ENCODE measurements at regions not wholly inside any gene's neighbourhood (a gene's known extent, or its start where the extent isn't known, plus 50 kb on each side); places are given as distances from the start of the nearest gene placed in this dataset.

GRCh38 chr5:96282020-96282419 lies 151.0 kb downstream of the PCSK1 start:
- ChIA-PET CTCF (interaction anchor here (0.6 to 1.1 kb wide), 3 partner anchors 17 to 412 kb away, joined by 3 read pairs; no protein-coding TSS in a partner anchor), POLR2A (no interaction called here)
- Mint-ChIP-seq H3K27ac (ENCODE audit: low read depth, unreplicated experiment) (no peak overlapping the region), H3K9me3 (ENCODE audit: unreplicated experiment) (no peaks in the 10 kb centered on the region), H3K4me1 (ENCODE audit: insufficient read depth, unreplicated experiment) (peaks cover 15% of the 10 kb centered on the region), H3K36me3 (ENCODE audit: insufficient read depth, unreplicated experiment) (no peaks in the 10 kb centered on the region), H3K27me3 (ENCODE audit: insufficient read depth, unreplicated experiment) (no peaks in the 10 kb centered on the region), H3K4me3 (ENCODE audit: unreplicated experiment) (no peak overlapping the region)
- TF ChIP-seq, protein P1, sequence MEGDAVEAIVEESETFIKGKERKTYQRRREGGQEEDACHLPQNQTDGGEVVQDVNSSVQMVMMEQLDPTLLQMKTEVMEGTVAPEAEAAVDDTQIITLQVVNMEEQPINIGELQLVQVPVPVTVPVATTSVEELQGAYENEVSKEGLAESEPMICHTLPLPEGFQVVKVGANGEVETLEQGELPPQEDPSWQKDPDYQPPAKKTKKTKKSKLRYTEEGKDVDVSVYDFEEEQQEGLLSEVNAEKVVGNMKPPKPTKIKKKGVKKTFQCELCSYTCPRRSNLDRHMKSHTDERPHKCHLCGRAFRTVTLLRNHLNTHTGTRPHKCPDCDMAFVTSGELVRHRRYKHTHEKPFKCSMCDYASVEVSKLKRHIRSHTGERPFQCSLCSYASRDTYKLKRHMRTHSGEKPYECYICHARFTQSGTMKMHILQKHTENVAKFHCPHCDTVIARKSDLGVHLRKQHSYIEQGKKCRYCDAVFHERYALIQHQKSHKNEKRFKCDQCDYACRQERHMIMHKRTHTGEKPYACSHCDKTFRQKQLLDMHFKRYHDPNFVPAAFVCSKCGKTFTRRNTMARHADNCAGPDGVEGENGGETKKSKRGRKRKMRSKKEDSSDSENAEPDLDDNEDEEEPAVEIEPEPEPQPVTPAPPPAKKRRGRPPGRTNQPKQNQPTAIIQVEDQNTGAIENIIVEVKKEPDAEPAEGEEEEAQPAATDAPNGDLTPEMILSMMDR (IDR thresholded peaks at IDR 0.05; ENCODE audit: unreplicated experiment) = no peak
- DNase-seq (ENCODE audit: unreplicated experiment) = no peak
- BruUV-seq (replicated peaks) = no TSS peak
- intact Hi-C loops (cut with micrococcal nuclease) = no loop called here

GRCh38 chr5:96280946-96281393 lies 152.1 kb downstream of the PCSK1 start:
- H3K27ac Mint-ChIP-seq (ENCODE audit: low read depth, unreplicated experiment) = peak overlapping the region; percentile 88

GRCh38 chr5:96279801-96280542 lies 153.1 kb downstream of the PCSK1 start:
- peaks cover 15% of the 10 kb centered on the region for H3K4me1 Mint-ChIP-seq (ENCODE audit: insufficient read depth, unreplicated experiment)
- intact Hi-C loops (cut with micrococcal nuclease) = no loop called here
- CTCF ChIA-PET = interaction anchor here (0.8 kb wide), 1 partner anchor 165 kb away, joined by 4 read pairs; no protein-coding TSS in a partner anchor
- TF ChIP-seq, protein P1 (IDR thresholded peaks at IDR 0.05; ENCODE audit: unreplicated experiment) = no peak
- peak; percentile 82 for DNase-seq (ENCODE audit: unreplicated experiment)
- BruUV-seq (replicated peaks) = no TSS peak
- peak overlapping the region; percentile 88 for H3K27ac Mint-ChIP-seq (ENCODE audit: low read depth, unreplicated experiment)
- no peak overlapping the region for H3K4me3 Mint-ChIP-seq (ENCODE audit: unreplicated experiment)
- H3K36me3 Mint-ChIP-seq (ENCODE audit: insufficient read depth, unreplicated experiment) = no peaks in the 10 kb centered on the region
- H3K27me3 Mint-ChIP-seq (ENCODE audit: insufficient read depth, unreplicated experiment) = no peaks in the 10 kb centered on the region
- POLR2A ChIA-PET = interaction anchor here (1.2 kb wide), 1 partner anchor 55 kb away, joined by 3 read pairs; no protein-coding TSS in a partner anchor
- H3K9me3 Mint-ChIP-seq (ENCODE audit: unreplicated experiment) = no peaks in the 10 kb centered on the region

More at GRCh38 chr5:96280946-96281393, 152.1 kb downstream of the PCSK1 start:
- TF ChIP-seq, protein P1 (IDR thresholded peaks at IDR 0.05; ENCODE audit: unreplicated experiment) = no peak
- H3K4me3 Mint-ChIP-seq (ENCODE audit: unreplicated experiment) = no peak overlapping the region
- DNase-seq (ENCODE audit: unreplicated experiment) = no peak
- no peaks in the 10 kb centered on the region for H3K9me3 Mint-ChIP-seq (ENCODE audit: unreplicated experiment)
- no TSS peak for BruUV-seq (replicated peaks)
- ChIA-PET CTCF (interaction anchor here (0.7 to 0.9 kb wide), 2 partner anchors 55 to 207 kb away, joined by 3 read pairs; no protein-coding TSS in a partner anchor), POLR2A (interaction anchor here (0.7 to 1.2 kb wide), 3 partner anchors 12 to 322 kb away, joined by 3 read pairs; no protein-coding TSS in a partner anchor)
- H3K27me3 Mint-ChIP-seq (ENCODE audit: insufficient read depth, unreplicated experiment) = no peaks in the 10 kb centered on the region
- peaks cover 15% of the 10 kb centered on the region for H3K4me1 Mint-ChIP-seq (ENCODE audit: insufficient read depth, unreplicated experiment)
- intact Hi-C loops (cut with micrococcal nuclease) = no loop called here
- no peaks in the 10 kb centered on the region for H3K36me3 Mint-ChIP-seq (ENCODE audit: insufficient read depth, unreplicated experiment)

DNA sequence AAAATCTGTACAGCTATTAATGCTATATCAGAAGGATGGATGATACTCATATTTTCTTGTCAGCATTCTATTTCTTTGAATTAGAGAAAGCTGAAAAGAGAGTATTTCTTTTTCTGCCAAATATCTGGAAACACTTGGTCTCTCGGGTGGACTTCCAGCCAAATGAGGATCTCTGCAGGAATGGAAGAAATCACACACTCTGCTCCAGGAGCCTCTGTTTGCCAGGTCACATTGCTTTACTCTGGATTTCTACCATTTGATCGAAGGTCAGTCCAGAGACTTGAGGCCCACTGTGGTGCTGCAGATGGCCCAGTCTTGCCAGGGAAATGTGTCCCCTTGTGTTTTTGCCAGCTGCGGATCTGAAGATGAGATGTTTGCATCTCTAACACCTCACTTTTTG lies 154.1 kb downstream of the PCSK1 start:
- CTCF ChIA-PET = interaction anchor here (0.5 to 0.9 kb wide), 3 partner anchors 18 to 164 kb away, joined by 3 to 4 read pairs (median 3); no protein-coding TSS in a partner anchor

More for the DNA sequence above, 154.1 kb downstream of the PCSK1 start:
- TF ChIP-seq, protein P1 (IDR thresholded peaks at IDR 0.05; ENCODE audit: unreplicated experiment) = no peak
- intact Hi-C loops (cut with micrococcal nuclease) = no loop called here
- H3K9me3 Mint-ChIP-seq (ENCODE audit: unreplicated experiment) = no peaks in the 10 kb centered on the region
- POLR2A ChIA-PET = interaction anchor here (1.0 kb wide), 1 partner anchor 19 kb away, joined by 4 read pairs; no protein-coding TSS in a partner anchor
- H3K27me3 Mint-ChIP-seq (ENCODE audit: insufficient read depth, unreplicated experiment) = no peaks in the 10 kb centered on the region
- no peak overlapping the region for H3K4me3 Mint-ChIP-seq (ENCODE audit: unreplicated experiment)
- DNase-seq (ENCODE audit: unreplicated experiment) = no peak
- no TSS peak for BruUV-seq (replicated peaks)
- peaks cover 15% of the 10 kb centered on the region for H3K4me1 Mint-ChIP-seq (ENCODE audit: insufficient read depth, unreplicated experiment)
- H3K27ac Mint-ChIP-seq (ENCODE audit: low read depth, unreplicated experiment) = no peak overlapping the region
- no peaks in the 10 kb centered on the region for H3K36me3 Mint-ChIP-seq (ENCODE audit: insufficient read depth, unreplicated experiment)

Measured in MCF 10A (cell line).